T-helper 1 cell treated with Interleukin-12 subunit alpha and Interleukin-12 subunit beta and Interleukin-4 antibody, amounts not matched to agents 30 ng/mL and 1 ng/mL, for 36 hours (primary cell): ENCODE measurements at regions not wholly inside any gene's neighbourhood (a gene's known extent, or its start where the extent isn't known, plus 50 kb on each side); places are given as distances from the start of the nearest gene placed in this dataset.
"Not testable (repeated sequence)": the region's sequence is repeated elsewhere in the genome, so short reads cannot be mapped to it uniquely, and the experiment has no call there.

Experiments
- intact Hi-C: fragments of 100-400 bp; cut with micrococcal nuclease; formaldehyde crosslinking; loops from one replicate; pipeline ENCODE4 v1.15.1; 2024

DNA sequence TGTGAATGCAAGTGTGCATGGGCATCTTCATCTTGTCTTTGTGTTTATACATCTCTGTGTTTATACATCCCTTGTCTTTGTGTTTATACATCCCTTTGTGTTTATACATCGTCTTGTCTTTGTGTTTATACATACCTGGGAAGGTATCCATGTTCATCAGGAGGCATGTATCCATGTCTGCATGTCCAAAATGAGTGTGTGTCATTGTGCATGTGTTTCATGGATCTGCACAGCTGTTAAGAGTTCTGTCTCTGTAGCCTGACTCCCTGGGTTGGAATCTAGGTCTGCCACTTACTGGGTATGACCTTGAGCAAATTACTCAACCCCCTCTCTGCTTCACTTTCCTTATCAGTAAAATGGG lies 50.1 kb upstream of the SIRPA start:
- intact Hi-C loops: no loop called here

GRCh38 chr20:1844325-1845162 lies 50.7 kb upstream of the SIRPA start:
- intact Hi-C loops: no loop called here

DNA sequence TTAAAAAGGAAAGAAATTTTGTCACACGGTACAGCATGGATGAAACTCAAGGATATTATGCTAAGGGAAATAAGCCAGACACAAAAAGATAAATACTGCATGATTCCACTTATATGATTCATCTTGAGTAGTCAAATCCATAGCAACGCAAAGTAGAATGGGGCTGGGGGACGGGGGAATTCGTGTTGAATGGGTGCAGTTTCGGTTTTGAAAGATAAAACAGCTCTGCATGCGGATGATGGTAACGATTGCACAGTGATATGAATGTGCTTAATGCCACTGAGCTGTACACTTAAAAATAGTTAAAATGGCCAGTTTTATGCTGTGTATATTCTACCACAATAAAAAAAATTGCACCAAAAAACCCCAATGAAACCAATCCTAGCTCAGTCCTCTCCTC lies 52.9 kb upstream of the SIRPA start:
- intact Hi-C loops: no loop called here

DNA sequence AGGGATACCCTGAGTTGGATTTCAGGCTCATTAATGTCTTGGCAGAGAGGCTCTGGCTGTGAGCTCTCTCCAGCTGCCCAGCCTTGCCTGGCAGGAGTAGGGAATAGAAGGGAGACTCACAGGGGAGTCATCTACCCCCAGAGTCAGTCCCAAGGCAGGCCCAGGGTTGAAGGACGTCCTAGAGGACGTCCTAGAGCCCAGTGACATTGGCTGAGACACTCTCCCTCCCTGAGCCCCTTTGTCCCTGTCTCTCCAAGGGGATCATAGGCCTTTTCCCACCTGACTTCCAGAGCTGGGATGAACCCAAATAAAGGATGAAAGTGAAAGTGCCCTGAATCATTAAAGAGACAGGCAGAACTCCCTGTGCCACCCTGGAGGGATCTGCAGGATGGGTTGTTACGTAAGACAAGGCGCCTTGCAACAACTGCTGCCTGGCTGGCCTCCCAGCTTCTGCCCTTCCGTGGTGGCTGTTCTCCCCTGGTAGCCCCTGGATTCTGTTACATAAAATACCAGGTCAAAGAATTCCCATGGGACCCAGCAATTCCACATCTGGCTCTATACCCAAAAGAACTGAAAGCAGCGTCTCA lies 53.6 kb upstream of the SIRPA start:
- intact Hi-C loops: no loop called here

DNA sequence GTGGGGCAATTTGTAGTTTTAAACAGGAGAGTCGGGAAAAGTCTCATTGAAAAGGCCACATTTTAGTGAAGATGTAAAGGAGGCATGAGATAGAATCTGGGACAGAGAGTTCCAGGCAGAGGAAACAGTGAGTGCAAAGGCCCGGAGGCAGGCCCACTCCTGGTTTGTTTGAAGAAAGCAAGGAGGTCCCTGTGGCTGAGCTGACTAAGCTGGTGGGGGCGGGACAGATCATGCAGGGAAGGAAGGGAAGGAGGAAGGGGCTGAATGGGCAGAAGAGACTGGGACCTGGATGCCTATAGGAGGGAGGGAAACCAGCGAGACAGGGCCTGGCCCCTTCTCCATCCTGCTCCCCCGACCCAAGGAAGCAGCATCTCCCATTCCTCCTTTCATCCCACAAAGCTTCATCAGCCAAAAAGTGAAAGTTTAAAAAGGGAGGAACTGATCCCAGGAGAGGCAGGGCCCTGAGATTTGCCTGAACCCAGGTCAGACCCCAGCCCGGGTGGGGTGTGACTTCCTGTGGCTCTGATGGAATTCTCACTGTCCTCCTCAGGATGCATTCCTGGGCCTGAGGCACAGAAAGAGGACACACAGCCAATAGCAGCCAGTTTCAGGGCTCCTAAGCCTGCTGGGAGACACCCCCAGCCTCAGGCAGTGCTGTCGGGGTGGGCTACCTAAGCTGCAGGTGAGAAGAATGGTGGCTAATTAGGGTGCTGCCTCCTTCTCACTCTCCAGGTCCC lies 54.2 kb upstream of the SIRPA start:
- intact Hi-C loops: no loop called here

DNA sequence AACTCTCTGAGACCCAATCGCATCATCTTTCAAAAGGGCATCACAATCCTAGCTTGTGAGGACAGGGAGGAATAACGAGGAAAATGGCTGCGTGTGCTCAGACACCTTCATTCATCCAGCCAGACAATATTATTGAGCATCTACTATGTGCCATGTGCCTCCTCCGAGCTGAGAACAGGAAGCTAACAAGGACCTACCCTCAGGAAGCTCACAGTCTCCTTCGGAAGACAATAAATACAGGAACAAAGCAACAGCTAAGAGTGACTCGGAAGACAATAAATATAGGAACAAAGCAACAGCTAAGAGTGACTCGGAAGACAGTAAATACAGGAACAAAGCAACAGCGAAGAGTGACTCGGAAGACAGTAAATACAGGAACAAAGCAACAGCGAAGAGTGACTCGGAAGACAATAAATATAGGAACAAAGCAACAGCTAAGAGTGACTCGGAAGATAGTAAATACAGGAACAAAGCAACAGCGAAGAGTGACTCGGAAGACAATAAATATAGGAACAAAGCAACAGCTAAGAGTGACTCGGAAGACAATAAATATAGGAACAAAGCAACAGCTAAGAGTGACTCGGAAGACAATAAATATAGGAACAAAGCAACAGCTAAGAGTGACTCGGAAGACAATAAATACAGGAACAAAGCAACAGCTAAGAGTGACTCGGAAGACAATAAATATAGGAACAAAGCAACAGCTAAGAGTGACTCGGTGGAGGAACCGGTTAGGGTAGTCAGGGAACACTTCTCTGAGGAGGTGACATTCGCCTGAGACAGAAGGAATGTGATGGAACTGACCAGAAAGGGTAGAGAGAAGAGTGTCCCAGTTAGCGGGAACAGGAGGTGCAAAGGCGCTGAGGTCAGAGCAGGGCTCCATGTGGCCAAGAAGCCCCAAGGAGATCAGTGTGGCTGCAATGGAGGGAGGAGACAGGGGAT lies 55.6 kb upstream of the SIRPA start:
- intact Hi-C loops: not testable (repeated sequence)

- intact Hi-C loops: no loop called here
These were observed 56.5 kb upstream of the SIRPA start for GRCh38 chr20:1838556-1839279.

DNA sequence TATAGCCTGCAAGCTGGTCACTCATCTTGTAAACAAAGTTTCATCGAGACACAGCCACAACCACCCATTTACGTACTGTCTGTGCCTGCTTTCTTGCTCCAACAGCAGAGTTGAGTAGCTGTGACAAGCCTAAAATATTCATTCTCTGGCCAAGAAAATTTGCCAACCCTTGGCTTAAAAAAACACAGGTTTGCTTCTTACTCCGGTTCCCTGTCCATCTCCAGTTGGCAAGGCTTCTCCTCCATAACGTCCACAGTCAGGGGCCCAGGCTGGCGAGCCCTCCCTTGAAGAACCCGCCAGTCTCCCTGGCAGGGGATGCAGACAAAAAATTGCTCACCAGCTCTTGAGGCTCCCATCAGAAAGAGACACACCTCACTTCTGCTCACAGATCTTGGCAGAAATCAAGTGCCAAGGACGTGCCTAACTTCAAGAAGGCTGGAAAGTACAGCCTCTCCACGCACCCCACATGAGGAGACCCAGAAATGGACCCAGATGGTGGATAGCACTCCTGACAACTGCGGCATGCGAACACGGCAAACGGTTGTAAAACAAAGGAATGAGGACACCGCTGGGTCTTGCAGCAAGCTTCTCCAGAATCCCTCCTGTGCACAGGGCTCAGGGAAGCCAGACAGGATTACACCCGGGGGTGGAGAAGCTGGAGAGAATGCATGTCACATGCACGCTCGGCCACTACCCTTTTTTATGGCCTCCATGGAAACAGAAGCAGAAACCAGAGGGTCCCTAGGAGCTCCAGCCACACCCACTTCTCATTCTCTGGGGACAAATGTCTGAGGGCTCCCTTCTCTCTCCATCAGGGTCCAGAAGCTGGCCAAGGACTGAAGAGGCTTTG lies 59.8 kb upstream of the SIRPA start:
- intact Hi-C loops: no loop called here

DNA sequence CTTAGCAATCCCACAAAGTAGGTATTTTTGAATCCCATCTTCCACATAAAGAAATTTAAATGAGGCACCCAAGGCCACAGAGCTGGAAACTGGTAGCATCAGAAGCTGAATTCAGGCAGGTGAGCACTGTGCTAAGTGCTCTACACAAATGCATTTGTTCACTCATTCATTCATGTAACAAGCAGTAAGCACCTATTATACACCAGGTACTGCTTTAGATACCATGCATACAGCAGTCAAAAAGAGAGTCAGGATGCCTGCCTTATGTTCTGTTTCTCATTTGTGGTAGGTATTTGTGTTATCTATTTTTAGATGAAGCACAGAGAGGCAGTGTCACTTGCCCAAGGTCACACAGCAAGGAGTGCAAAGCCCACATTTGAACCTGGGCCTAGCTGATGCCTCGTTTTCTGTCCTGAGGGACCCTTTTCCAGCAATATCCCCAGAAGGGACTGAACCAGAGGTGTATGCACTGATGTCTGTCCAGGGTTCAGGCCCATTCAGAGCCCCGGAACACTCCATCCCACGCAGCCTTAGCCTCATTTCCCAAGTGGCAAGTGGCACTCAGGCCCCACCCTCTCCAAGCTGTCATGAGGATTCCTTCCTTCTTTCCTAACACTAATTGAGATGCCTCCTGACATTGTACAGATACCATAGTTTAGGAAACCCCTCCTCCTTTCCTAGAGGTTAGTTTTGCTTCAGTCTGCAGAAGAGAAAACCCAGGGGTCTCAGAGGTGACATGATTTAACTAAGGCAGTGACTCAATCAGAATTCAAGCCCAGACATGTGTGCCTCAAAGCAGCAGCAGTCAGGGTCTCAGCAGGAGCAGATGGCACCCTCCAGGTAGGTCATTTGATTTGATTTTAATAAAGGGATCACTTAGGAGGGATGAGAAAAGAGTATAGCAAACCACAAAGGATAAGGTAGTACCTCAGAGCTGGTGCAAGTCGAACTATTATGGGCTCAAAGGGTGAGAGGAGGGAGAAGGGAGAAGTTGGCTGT lies 61.2 kb upstream of the SIRPA start:
- intact Hi-C loops: no loop called here

- intact Hi-C loops: no loop called here
These were observed 62.0 kb upstream of the SIRPA start for GRCh38 chr20:1833216-1833615.

DNA sequence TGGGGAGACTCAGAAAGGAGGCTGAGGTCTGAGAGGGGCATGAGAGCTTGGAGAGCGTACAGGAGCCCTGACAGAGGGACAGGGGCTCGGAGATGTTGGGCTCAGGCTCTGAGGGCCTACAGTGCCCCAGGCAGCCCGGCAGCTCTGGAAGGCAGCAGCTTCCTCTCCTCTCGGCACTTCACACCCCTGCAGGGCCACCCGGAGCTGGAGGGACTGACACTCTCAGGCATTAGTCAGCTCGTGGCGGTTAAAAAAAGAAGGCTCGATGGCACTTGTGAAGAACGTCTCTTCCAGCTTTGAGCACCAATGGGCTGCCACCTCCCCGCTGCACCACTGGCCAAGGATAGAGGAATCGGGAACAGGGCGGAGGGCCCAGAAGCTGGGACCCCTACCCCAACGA lies 62.6 kb upstream of the SIRPA start:
- intact Hi-C loops: no loop called here

- intact Hi-C loops: no loop called here
These were observed 63.6 kb upstream of the SIRPA start for GRCh38 chr20:1831606-1832005.

DNA sequence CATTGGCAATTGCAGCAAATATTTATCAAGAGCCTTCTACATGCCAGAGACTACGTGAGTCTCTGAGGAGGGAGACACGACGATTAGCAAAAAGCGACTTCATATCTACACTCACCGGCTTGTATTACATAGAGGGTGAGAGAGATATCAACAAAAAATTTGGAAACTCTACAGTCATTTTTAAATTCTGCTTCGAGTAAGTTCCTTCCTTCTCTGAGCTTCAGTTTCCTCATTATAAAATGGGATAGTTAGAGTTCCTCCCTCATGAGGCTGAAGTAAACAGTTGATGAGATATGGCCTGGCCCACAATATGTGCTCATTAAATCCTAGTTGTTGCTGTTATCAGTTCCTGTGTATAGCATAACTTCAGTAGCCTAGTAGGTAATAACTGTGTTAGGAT lies 64.1 kb upstream of the SIRPA start:
- intact Hi-C loops: no loop called here

DNA sequence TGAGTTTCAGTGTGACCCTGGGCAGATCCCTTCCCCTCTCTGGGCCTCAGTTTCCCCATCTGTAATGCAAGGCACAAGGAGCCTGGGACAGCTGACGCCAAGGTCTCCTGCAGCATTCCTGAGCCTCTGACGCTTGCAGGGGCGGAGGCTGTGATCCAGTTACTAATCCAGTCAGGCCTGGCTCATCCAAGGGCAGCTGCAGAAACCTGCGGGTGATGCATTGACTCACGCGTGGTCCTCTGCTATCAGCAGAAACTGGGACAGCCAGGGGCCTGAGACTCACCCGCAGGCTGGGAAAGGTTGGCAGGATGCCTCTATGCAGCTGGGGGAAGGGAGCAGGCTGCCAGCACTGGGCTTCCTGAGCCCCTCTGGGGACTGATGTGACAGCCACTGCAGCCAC lies 65.0 kb upstream of the SIRPA start:
- intact Hi-C loops: no loop called here

- intact Hi-C loops: no loop called here
These were observed 65.7 kb upstream of the SIRPA start for GRCh38 chr20:1829531-1829930.

DNA sequence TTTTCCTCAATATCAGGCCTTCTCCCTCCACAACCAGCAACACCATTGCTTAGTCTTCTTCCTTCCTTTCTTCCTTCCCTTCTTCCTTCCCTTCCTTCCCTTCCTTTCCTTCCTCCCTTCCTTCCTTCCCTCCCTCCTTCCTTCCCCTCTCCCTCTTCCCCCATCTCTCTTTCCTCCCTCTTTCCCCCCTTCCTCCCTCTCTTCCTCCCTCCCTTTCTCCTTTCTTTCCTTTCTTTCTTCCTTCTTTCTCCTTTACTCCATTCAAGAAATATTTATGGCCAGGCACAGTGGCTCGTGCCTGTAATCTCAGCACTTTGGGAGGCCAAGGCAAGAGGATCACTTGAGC lies 66.4 kb upstream of the SIRPA start:
- intact Hi-C loops: no loop called here

DNA sequence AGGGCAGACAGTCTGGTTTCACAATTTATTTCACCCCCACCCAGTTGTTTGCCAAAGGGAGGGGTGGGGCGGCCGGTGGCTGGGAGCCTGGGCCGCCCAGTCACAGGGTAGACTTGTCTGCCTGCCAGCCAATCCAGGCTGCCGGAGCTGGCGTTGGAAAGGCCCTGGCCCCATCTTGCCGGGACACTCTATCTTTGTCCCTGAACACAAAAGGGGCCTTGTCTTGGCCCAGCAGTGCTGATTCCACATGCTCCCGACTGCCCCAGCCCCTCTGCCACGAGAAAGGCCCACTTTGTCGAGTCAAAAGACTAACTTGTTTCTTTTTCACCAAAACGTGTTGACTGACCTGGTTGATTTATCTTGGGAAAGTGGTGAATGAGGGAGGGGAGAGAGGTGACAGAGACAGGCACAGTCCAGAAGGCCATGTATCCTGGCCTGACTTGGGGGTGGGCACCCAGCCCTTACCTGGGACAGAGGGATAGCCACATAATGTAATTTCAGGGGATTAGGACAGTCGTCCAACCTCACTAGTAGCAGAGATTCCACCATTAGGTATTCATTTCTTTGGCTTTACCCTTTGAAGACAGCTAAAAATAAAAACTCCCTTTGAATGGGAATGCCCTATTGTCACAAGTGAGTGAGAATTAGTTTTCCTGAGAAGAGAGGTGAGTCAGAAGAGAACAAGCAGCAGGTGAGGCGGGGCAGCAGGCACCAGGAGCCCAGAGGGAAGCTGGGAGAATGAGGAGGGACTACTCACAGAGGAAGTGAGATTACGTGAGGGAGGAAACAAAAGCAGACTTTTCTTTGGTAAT lies 67.0 kb upstream of the SIRPA start:
- intact Hi-C loops: no loop called here

DNA sequence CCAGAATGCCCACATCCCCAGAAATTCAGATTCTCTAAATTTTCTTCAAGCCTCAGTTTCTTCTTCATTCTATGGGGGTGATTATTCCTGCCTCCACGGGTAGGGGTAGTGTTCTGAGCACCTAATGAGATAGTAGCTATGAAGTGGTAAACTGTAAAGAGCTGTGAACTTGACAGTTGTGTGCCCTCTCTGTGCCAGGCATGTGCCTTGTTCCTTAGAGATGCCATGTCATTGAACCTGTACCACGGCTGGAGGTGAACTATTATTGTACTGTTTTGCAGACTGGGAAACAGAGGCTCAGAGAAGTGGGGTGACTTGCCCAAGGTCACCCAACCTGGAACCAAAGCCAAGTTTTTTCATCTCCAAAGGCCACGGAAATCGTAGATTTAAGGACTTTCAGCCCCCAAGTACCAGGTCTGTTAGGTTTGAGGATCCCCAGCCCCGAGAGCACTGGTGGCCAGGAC lies 67.7 kb upstream of the SIRPA start:
- intact Hi-C loops: no loop called here
